Brain microvascular endothelial cell (primary cell): ENCODE measurements at regions not wholly inside any gene's neighbourhood (a gene's known extent, or its start where the extent isn't known, plus 50 kb on each side); places are given as distances from the start of the nearest gene placed in this dataset.
A peak's percentile ranks its signal among the peaks of the same experiment; 100 is the strongest.
"Not testable (repeated sequence)": the region's sequence is repeated elsewhere in the genome, so short reads cannot be mapped to it uniquely, and the experiment has no call there.

Experiments
- DNase-seq: peaks from one replicate; pipeline ENCODE4 v3.0.0-alpha.2; 2020
- H3K27ac ChIP-seq: fragments of 250-450 bp; sonication (Bioruptor Pico); 2 replicates; pipeline ENCODE4 v1.5.1; 2020; ENCODE audit warnings: mild to moderate bottlenecking, moderate library complexity
- H3K27me3 ChIP-seq: fragments of 250-450 bp; sonication (Bioruptor Pico); replicated peaks from 2 replicates; pipeline ENCODE4 v1.5.1; 2020; ENCODE audit warnings: mild to moderate bottlenecking
- H3K36me3 ChIP-seq: fragments of 250-450 bp; sonication (Bioruptor Pico); replicated peaks from 2 replicates; pipeline ENCODE4 v1.5.1; 2020; ENCODE audit warnings: mild to moderate bottlenecking
- H3K4me3 ChIP-seq: 2 replicates; pipeline ENCODE4 v1.5.1; 2011; ENCODE audit warnings: low read depth, mild to moderate bottlenecking, control low read depth, low read length, moderate library complexity
- in situ Hi-C: cut with HindIII; loops from 2 replicates; pipeline ENCODE4 v1.10.0; 2017; ENCODE audit warnings: low sequenced_read_pairs, low pct_ligation_motif_present
- TF ChIP-seq, protein P1 (sequence below): IDR thresholded peaks from 2 replicates; pipeline ENCODE4 v1.5.1; 2011; ENCODE audit warnings: low read depth, mild to moderate bottlenecking, moderate library complexity, low read length, control low read depth, inconsistent platforms; ENCODE audit errors: missing control alignments

- DNase-seq = no peak
- TF ChIP-seq, protein P1, sequence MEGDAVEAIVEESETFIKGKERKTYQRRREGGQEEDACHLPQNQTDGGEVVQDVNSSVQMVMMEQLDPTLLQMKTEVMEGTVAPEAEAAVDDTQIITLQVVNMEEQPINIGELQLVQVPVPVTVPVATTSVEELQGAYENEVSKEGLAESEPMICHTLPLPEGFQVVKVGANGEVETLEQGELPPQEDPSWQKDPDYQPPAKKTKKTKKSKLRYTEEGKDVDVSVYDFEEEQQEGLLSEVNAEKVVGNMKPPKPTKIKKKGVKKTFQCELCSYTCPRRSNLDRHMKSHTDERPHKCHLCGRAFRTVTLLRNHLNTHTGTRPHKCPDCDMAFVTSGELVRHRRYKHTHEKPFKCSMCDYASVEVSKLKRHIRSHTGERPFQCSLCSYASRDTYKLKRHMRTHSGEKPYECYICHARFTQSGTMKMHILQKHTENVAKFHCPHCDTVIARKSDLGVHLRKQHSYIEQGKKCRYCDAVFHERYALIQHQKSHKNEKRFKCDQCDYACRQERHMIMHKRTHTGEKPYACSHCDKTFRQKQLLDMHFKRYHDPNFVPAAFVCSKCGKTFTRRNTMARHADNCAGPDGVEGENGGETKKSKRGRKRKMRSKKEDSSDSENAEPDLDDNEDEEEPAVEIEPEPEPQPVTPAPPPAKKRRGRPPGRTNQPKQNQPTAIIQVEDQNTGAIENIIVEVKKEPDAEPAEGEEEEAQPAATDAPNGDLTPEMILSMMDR = no peak
- in situ Hi-C loops = no loop called here
These were observed 68.6 kb upstream of the PPP3CA start for GRCh38 chr4:101415962-101416361.

DNA sequence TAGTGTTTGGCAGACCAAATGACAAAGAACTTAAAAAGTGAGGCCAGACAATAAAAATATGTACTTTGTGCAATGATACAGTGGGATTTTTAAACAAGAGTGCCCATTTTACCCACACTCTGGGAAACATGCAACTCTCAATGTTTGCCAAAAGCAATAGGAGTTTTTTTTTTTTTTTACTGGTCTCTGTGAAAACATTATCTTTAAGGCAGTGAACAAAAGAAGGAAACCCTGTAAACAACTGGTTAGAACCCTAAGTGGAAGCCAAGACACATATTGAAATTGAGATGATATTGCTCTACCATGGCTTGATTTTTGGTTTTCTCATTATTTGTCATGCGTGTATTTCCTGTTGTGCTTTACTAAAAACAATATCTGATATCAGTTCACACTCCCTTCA is 67.2 kb upstream of the PPP3CA start:
- Histone ChIP-seq H3K27me3 (no peaks in the 10 kb centered on the region), H3K4me3 (no peak overlapping the region), H3K36me3 (no peaks in the 10 kb centered on the region), H3K27ac (no peak overlapping the region)
- DNase-seq = no peak
- TF ChIP-seq, protein P1 = no peak
- in situ Hi-C loops = no loop called here

More at GRCh38 chr4:101415962-101416361, 68.6 kb upstream of the PPP3CA start:
- Histone ChIP-seq H3K4me3 (no peak overlapping the region), H3K27ac (no peak overlapping the region), H3K36me3 (no peaks in the 10 kb centered on the region), H3K27me3 (no peaks in the 10 kb centered on the region)

GRCh38 chr4:101411926-101412325 is 64.6 kb upstream of the PPP3CA start:
- no peaks in the 10 kb centered on the region for H3K27me3 ChIP-seq
- in situ Hi-C loops = no loop called here
- TF ChIP-seq, protein P1 = no peak
- no peak overlapping the region for H3K27ac ChIP-seq
- no peak overlapping the region for H3K4me3 ChIP-seq
- no peak for DNase-seq
- H3K36me3 ChIP-seq = no peaks in the 10 kb centered on the region

DNA sequence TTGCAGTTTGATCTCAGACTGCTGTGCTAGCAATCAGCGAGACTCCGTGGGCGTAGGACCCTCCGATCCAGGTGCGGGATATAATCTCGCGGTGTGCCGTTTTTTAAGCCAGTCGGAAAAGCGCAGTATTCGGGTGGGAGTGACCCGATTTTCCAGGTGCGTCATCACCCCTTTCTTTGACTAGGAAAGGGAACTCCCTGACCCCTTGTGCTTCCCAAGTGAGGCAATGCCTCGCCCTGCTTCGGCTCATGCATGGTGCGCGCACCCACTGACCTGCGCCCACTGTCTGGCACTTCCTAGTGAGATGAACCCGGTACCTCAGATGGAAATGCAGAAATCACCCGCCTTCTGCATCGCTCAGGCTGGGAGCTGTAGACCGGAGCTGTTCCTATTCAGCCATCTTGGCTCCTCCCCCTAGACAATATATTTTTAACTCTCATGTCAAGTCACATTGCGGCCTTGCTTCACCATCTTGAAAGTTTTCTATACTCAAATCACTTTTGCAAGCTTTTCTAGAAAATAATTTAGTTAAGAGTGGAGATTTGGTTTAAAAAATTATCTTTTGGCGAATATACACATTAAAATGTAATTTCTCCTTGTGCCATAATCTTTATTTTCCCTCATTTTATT is 64.1 kb upstream of the PPP3CA start:
- H3K4me3 ChIP-seq, H3K27ac ChIP-seq, H3K36me3 ChIP-seq, DNase-seq, H3K27me3 ChIP-seq, in situ Hi-C loops: not testable (repeated sequence)

DNA sequence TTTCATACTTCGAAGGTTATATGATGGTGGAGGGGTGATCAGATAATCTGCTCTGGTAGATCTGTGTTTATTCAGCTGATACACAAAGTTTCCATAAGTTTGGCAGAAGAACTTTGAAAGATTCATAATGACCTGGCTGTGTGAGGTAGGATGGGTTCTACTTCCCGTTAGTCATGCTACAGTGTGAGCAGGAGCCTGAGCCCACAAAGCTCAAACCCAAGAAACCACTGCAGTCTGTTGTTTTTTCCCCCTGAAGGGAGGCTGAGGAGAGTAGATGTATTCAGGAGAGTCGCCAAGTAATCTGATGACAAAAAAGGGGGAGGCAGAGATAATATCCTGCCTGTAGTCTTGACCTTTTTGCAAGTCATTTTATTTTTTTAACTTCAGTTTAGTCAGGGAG is 52.8 kb upstream of the PPP3CA start:
- H3K4me3 ChIP-seq = no peak overlapping the region
- no peak overlapping the region for H3K27ac ChIP-seq
- no peaks in the 10 kb centered on the region for H3K27me3 ChIP-seq
- TF ChIP-seq, protein P1 = no peak
- no peaks in the 10 kb centered on the region for H3K36me3 ChIP-seq
- in situ Hi-C loops = no loop called here
- DNase-seq = peak; percentile 78

- Histone ChIP-seq H3K4me3 (no peak overlapping the region), H3K27me3 (no peaks in the 10 kb centered on the region), H3K36me3 (no peaks in the 10 kb centered on the region), H3K27ac (no peak overlapping the region)
- in situ Hi-C loops = no loop called here
- TF ChIP-seq, protein P1 = no peak
- DNase-seq = no peak
These were observed 51.5 kb upstream of the PPP3CA start for GRCh38 chr4:101398807-101399206.
